HepG2 (cell line): ENCODE measurements at regions not wholly inside any gene's neighbourhood (a gene's known extent, or its start where the extent isn't known, plus 50 kb on each side); places are given as distances from the start of the nearest gene placed in this dataset.
A peak's percentile ranks its signal among the peaks of the same experiment; 100 is the strongest.

Experiments
- ATAC-seq: fragments of 200-7000 bp; cut with Tn5 transposase; 3 replicates; pipeline ENCODE4 v1.9.1; 2020; ENCODE audit warnings: mild to moderate bottlenecking, moderate library complexity
- BruUV-seq: library from RNA; stranded (reverse); fragments of 400-500 nt; replicated peaks from 2 replicates; lab custom pipeline; 2021; lab: Mats Ljungman, UMichigan
- CTCF ChIA-PET: fragments of 300-600 bp; formaldehyde crosslinking; extraction: SDS; loops from one replicate; lab custom pipeline; 2021; ENCODE audit warnings: low total read pairs, inconsistent platforms, low intra/inter-chr PET ratio; lab: Yijun Ruan, JAX
- POLR2A ChIA-PET: fragments of 350-600 bp; sonication (Branson Sonifier 250); formaldehyde crosslinking; loops from one replicate; lab custom pipeline; 2020; ENCODE audit warnings: antibody characterized with exemption, inconsistent platforms; lab: Yijun Ruan, JAX
- DNase-seq: peaks from one replicate; pipeline ENCODE4 v3.0.0-alpha.2; 2015; ENCODE audit warnings: low spot score
- FAIRE-seq: peaks from 3 replicates; lab custom pipeline; 2011; peaks lifted over from hg19 to GRCh38; lab: Jason Lieb, UNC
- H2AFZ ChIP-seq: one replicate; pipeline ENCODE4 v1.6.1; 2011; ENCODE audit warnings: low read length, inconsistent platforms
- H3K27ac ChIP-seq: fragments of 300-600 bp; 3 replicates; pipeline ENCODE4 v1.8.0; 2011; ENCODE audit warnings: mixed run types, mild to moderate bottlenecking, mixed read lengths, low read length, inconsistent platforms; ENCODE audit not compliant: insufficient read depth; ENCODE audit errors: extremely low read length
- H3K27me3 ChIP-seq, 2 experiments: fragments of 200-600 bp in 1 of 2; 2 replicates in 1 of 2; 3 replicates in 1 of 2; pipeline versions ENCODE4 v1.6.0 to v1.8.0; 2011; ENCODE audit warnings: low read length in 2 of 2, mild to moderate bottlenecking in 2 of 2, moderate library complexity in 2 of 2, inconsistent platforms in 1 of 2; ENCODE audit not compliant: insufficient read depth in 2 of 2, control insufficient read depth in 1 of 2
- H3K36me3 ChIP-seq, 2 experiments: fragments of 200-600 bp in 1 of 2; replicated peaks in 1 of 2; 2 replicates in 1 of 2; 3 replicates in 1 of 2; pipeline versions ENCODE4 v1.5.1 to v1.8.0; 2011; ENCODE audit warnings: low read length in 2 of 2, inconsistent platforms in 1 of 2; ENCODE audit not compliant: insufficient read depth in 2 of 2, control insufficient read depth in 1 of 2
- H3K4me1 ChIP-seq: 2 replicates; pipeline ENCODE4 v1.5.1; 2012; ENCODE audit warnings: low read length, inconsistent platforms; ENCODE audit not compliant: insufficient read depth
- H3K4me2 ChIP-seq: 2 replicates; pipeline ENCODE4 v1.6.0; 2011; ENCODE audit warnings: low read depth, low read length, inconsistent platforms
- H3K4me3 ChIP-seq, 3 experiments: fragments of 200-600 bp in 1 of 3; sonication (generic), shearing (Covaris generic) in 1 of 3; replicated peaks in 1 of 3; 2 replicates each; pipeline ENCODE4 v1.5.1; 2011 to 2016; ENCODE audit warnings: low read length in 3 of 3, inconsistent platforms in 2 of 3, low read depth in 2 of 3, mild to moderate bottlenecking in 2 of 3, control low read depth in 1 of 3, mixed read lengths in 1 of 3; ENCODE audit not compliant: insufficient read depth in 1 of 3
- H3K79me2 ChIP-seq: one replicate; pipeline ENCODE4 v1.6.1; 2011; ENCODE audit warnings: low read length, inconsistent platforms; ENCODE audit not compliant: insufficient read depth
- H3K9ac ChIP-seq: 2 replicates; pipeline ENCODE4 v1.6.0; 2011; ENCODE audit warnings: mild to moderate bottlenecking, low read depth, low read length, inconsistent platforms; ENCODE audit not compliant: insufficient read depth
- H3K9me3 ChIP-seq: 2 replicates; pipeline ENCODE4 v1.5.1; 2012; ENCODE audit warnings: mild to moderate bottlenecking, low read length
- H4K20me1 ChIP-seq: 2 replicates; pipeline ENCODE4 v1.6.0; 2011; ENCODE audit warnings: inconsistent platforms, mild to moderate bottlenecking, low read length, moderate library complexity; ENCODE audit not compliant: insufficient read depth
- ARID2 ChIP-seq: sonication (generic); formaldehyde crosslinking; IDR thresholded peaks from 2 replicates; pipeline ENCODE4 v1.8.1; 2022; ENCODE audit warnings: mild to moderate bottlenecking, missing genetic modification reagents, borderline replicate concordance
- FOSL1 ChIP-seq: sonication (generic); formaldehyde crosslinking; IDR thresholded peaks from 2 replicates; pipeline ENCODE4 v1.9.0; 2021; ENCODE audit warnings: missing genetic modification reagents, borderline replicate concordance
- HOXA3 ChIP-seq: sonication (generic); formaldehyde crosslinking; IDR thresholded peaks from 2 replicates; pipeline ENCODE4 v1.5.0; 2020; ENCODE audit warnings: missing genetic modification reagents
- KAT8 ChIP-seq: IDR thresholded peaks from 2 replicates; pipeline ENCODE4 v1.6.1; 2016; ENCODE audit warnings: missing genetic modification reagents, missing compliant biosample characterization
- MTF1 ChIP-seq: sonication (generic); formaldehyde crosslinking; IDR thresholded peaks from 2 replicates; pipeline ENCODE4 v1.5.0; 2020; ENCODE audit warnings: missing genetic modification reagents
- PAX8 ChIP-seq: sonication (generic); formaldehyde crosslinking; IDR thresholded peaks from 2 replicates; pipeline ENCODE4 v1.8.0; 2022; ENCODE audit warnings: mild to moderate bottlenecking, missing genetic modification reagents, borderline replicate concordance
- PHF5A ChIP-seq: IDR thresholded peaks from one replicate; pipeline ENCODE4 v1.6.1; 2018; ENCODE audit warnings: low read depth, missing genetic modification reagents; ENCODE audit not compliant: unreplicated experiment
- SMARCC2 ChIP-seq: fragments of 450-650 bp; IDR thresholded peaks from 2 replicates; pipeline ENCODE4 v1.6.1; 2017; ENCODE audit warnings: antibody characterized with exemption, mild to moderate bottlenecking
- THAP11 ChIP-seq: IDR thresholded peaks from 2 replicates; pipeline ENCODE4 v1.6.1; 2016; ENCODE audit warnings: missing biosample characterization, missing genetic modification reagents
- ZNF317 ChIP-seq: sonication (generic); formaldehyde crosslinking; IDR thresholded peaks from 2 replicates; pipeline ENCODE4 v1.5.0; 2020; ENCODE audit warnings: mild to moderate bottlenecking, missing genetic modification reagents
- ZNF496 ChIP-seq: sonication (generic); formaldehyde crosslinking; IDR thresholded peaks from 2 replicates; pipeline ENCODE4 v1.8.1; 2023; ENCODE audit warnings: mild to moderate bottlenecking, moderate library complexity, missing genetic modification reagents; ENCODE audit not compliant: insufficient replicate concordance
- ZNF614 ChIP-seq: IDR thresholded peaks from 2 replicates; pipeline ENCODE4 v1.6.1; 2018; ENCODE audit warnings: missing biosample characterization, missing genetic modification reagents, inconsistent platforms, borderline replicate concordance
- WGBS: methylation state at CpG from one replicate; pipeline ENCODE4 v1.1.6; 2017; ENCODE audit warnings: low lambda C conversion rate; 5-methylcytosine and 5-hydroxymethylcytosine counted together
- in situ Hi-C: cut with HindIII; loops from 2 replicates; pipeline ENCODE4 v1.10.0; 2017; ENCODE audit warnings: low pct_unique_long_range_greater_than_20kb; ENCODE audit not compliant: extremely low pct_ligation_motif_present
- intact Hi-C: fragments of 100-400 bp; cut with micrococcal nuclease; formaldehyde crosslinking; loops from one replicate; pipeline ENCODE4 v1.10.0; 2022; ENCODE audit not compliant: unreplicated experiment
- TF ChIP-seq, protein P1 (sequence below): sonication (generic); formaldehyde crosslinking; IDR thresholded peaks from 2 replicates; pipeline ENCODE4 v1.8.1; 2023; ENCODE audit warnings: mild to moderate bottlenecking, missing genetic modification reagents
- TF ChIP-seq, protein P2 (sequence below): sonication (generic); formaldehyde crosslinking; IDR thresholded peaks from 2 replicates; pipeline ENCODE4 v1.5.0; 2020; ENCODE audit warnings: missing genetic modification reagents
- TF ChIP-seq, protein P3 (sequence below): sonication (generic); formaldehyde crosslinking; IDR thresholded peaks from 2 replicates; pipeline ENCODE4 v1.5.1; 2020; ENCODE audit warnings: mild to moderate bottlenecking, missing genetic modification reagents, moderate library complexity
- TF ChIP-seq, protein P4 (sequence below): IDR thresholded peaks from 2 replicates; pipeline ENCODE4 v1.6.1; 2016
- TF ChIP-seq, protein P5 (sequence below): IDR thresholded peaks from 2 replicates; pipeline ENCODE4 v1.6.1; 2016; ENCODE audit warnings: low read depth

DNA sequence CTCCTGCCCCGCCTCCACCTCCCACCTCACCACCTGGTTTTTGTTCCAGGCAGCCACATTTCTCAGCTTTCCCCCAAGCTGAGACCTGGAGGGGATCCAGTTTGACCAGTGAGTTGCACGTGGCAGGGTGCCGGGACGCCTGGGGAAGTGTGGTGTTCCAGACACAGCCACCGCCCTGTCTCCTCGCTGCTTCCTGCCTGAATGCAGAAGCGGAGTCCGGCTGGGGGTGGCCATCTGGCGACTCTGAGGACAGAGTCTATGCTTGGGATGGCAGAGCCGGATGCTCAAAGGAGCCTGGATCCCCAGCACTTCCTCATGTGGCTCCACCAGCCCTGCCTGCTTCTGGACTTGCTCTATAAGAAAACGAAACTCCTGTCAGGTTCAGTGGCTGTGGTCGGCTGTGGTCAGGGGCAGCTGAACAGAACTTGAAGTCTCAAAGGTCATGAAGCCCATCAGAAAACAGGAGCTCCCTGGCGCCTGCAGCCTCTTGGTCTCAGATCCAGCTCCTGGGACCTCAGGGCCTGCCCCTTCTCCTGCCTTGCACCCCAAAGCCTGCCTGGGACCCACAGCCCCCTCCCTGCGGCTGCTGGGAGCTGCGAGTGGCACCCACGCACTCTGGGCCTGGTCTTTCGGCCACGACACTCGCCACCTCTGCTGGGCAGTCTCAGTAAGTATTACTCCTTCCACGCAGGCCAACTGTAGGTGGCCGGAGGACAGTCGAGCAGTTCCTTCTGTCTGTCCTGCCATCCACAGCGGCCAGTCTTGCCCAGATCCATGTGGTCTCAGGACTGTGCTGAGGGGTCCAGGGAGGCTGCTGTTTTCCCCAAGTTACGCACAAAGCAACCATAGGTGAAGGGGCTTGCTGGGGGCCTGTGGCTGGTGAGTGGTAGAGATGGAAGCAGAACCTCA is 112.8 kb upstream of the MEF2A start:
- no peaks in the 10 kb centered on the region for H4K20me1 ChIP-seq
- no peaks in the 10 kb centered on the region for H3K79me2 ChIP-seq
- CTCF ChIA-PET, result no interaction called here
- peaks cover 3 to 49% of the 10 kb centered on the region in 2 experiments for H3K27me3 ChIP-seq
- FAIRE-seq (no peak), ATAC-seq (peak; percentile 58), DNase-seq (peak; percentile 30)
- H3K27ac ChIP-seq, result no peak overlapping the region
- intact Hi-C loops (no loop called here), in situ Hi-C loops (no loop called here)
- no peaks in the 10 kb centered on the region for H3K9me3 ChIP-seq
- BruUV-seq, result no TSS peak
- peak overlapping the region; percentile 49 to 64 (median 64); a peak in 5 of 6 replicates for H3K4me3 ChIP-seq
- POLR2A ChIA-PET, result interaction anchor here (1.5 kb wide), 1 partner anchor 32 kb away, joined by 4 read pairs; no protein-coding TSS in a partner anchor
- peak overlapping the region; percentile 36; the same call in 1 of the 2 replicates for H3K9ac ChIP-seq
- H3K36me3 ChIP-seq, result no peaks in the 10 kb centered on the region
- H2AFZ ChIP-seq, result peak overlapping the region; percentile 35
- peaks cover 45% of the 10 kb centered on the region for H3K4me1 ChIP-seq
- peak overlapping the region; percentile 77 for H3K4me2 ChIP-seq
- WGBS, result 45% methylated on average over 14 of the region's 24 CpGs
- TF ChIP-seq ARID2 (0 out of 2 replicates have a peak, but pooled peaks have one; percentile 43), ZNF496 (no peak), FOSL1 (CRISPR knock-in tag) (no peak), PHF5A (CRISPR knock-in tag) (no peak), HOXA3 (CRISPR knock-in tag) (no peak), ZNF614 (CRISPR knock-in tag) (no peak), THAP11 (CRISPR knock-in tag) (no peak), PAX8 (CRISPR knock-in tag) (no peak), SMARCC2 (no peak), ZNF317 (CRISPR knock-in tag) (no peak), KAT8 (CRISPR knock-in tag) (0 out of 2 replicates have a peak, but pooled peaks have one; percentile 21), MTF1 (CRISPR knock-in tag) (no peak)
- TF ChIP-seq, protein P1, sequence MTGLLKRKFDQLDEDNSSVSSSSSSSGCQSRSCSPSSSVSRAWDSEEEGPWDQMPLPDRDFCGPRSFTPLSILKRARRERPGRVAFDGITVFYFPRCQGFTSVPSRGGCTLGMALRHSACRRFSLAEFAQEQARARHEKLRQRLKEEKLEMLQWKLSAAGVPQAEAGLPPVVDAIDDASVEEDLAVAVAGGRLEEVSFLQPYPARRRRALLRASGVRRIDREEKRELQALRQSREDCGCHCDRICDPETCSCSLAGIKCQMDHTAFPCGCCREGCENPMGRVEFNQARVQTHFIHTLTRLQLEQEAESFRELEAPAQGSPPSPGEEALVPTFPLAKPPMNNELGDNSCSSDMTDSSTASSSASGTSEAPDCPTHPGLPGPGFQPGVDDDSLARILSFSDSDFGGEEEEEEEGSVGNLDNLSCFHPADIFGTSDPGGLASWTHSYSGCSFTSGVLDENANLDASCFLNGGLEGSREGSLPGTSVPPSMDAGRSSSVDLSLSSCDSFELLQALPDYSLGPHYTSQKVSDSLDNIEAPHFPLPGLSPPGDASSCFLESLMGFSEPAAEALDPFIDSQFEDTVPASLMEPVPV (CRISPR knock-in tag), result peak; percentile 55; the same call in 1 of the 2 replicates
- TF ChIP-seq, protein P2, sequence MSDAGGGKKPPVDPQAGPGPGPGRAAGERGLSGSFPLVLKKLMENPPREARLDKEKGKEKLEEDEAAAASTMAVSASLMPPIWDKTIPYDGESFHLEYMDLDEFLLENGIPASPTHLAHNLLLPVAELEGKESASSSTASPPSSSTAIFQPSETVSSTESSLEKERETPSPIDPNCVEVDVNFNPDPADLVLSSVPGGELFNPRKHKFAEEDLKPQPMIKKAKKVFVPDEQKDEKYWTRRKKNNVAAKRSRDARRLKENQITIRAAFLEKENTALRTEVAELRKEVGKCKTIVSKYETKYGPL (CRISPR knock-in tag), result no peak
- TF ChIP-seq, protein P3, sequence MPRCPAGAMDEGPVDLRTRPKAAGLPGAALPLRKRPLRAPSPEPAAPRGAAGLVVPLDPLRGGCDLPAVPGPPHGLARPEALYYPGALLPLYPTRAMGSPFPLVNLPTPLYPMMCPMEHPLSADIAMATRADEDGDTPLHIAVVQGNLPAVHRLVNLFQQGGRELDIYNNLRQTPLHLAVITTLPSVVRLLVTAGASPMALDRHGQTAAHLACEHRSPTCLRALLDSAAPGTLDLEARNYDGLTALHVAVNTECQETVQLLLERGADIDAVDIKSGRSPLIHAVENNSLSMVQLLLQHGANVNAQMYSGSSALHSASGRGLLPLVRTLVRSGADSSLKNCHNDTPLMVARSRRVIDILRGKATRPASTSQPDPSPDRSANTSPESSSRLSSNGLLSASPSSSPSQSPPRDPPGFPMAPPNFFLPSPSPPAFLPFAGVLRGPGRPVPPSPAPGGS (CRISPR knock-in tag), result peak; percentile 37; the same call in 1 of the 2 replicates
- TF ChIP-seq, protein P4, sequence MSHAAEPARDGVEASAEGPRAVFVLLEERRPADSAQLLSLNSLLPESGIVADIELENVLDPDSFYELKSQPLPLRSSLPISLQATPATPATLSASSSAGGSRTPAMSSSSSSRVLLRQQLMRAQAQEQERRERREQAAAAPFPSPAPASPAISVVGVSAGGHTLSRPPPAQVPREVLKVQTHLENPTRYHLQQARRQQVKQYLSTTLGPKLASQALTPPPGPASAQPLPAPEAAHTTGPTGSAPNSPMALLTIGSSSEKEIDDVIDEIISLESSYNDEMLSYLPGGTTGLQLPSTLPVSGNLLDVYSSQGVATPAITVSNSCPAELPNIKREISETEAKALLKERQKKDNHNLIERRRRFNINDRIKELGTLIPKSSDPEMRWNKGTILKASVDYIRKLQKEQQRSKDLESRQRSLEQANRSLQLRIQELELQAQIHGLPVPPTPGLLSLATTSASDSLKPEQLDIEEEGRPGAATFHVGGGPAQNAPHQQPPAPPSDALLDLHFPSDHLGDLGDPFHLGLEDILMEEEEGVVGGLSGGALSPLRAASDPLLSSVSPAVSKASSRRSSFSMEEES (CRISPR knock-in tag), result no peak
- TF ChIP-seq, protein P5, sequence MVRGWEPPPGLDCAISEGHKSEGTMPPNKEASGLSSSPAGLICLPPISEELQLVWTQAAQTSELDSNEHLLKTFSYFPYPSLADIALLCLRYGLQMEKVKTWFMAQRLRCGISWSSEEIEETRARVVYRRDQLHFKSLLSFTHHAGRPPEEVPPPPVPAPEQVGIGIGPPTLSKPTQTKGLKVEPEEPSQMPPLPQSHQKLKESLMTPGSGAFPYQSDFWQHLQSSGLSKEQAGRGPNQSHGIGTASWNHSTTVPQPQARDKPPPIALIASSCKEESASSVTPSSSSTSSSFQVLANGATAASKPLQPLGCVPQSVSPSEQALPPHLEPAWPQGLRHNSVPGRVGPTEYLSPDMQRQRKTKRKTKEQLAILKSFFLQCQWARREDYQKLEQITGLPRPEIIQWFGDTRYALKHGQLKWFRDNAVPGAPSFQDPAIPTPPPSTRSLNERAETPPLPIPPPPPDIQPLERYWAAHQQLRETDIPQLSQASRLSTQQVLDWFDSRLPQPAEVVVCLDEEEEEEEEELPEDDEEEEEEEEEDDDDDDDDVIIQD (CRISPR knock-in tag), result no peak
